GM12801 (cell line): ENCODE measurements at regions not wholly inside any gene's neighbourhood (a gene's known extent, or its start where the extent isn't known, plus 50 kb on each side); places are given as distances from the start of the nearest gene placed in this dataset.

Source experiments
- CTCF ChIP-seq: IDR thresholded peaks from one replicate; pipeline ENCODE4 v1.5.1; 2011; ENCODE audit warnings: control low read depth; ENCODE audit not compliant: insufficient read length; ENCODE audit errors: extremely low read depth

GRCh38 chr3:5645692-5646410 is 458.3 kb downstream of the EDEM1 start:
- TF ChIP-seq CTCF = no peak

- TF ChIP-seq CTCF = no peak
These were observed 462.8 kb downstream of the EDEM1 start for GRCh38 chr3:5650303-5650702.

- TF ChIP-seq CTCF = no peak
These were observed 463.8 kb downstream of the EDEM1 start for GRCh38 chr3:5651351-5651750.

GRCh38 chr3:5653426-5654143 is 466.1 kb downstream of the EDEM1 start:
- no peak for TF ChIP-seq CTCF

GRCh38 chr3:5657106-5657505 is 469.6 kb downstream of the EDEM1 start:
- TF ChIP-seq CTCF = no peak

- TF ChIP-seq CTCF = no peak
These were observed 476.1 kb downstream of the EDEM1 start for GRCh38 chr3:5663601-5664000.

GRCh38 chr3:5666455-5666854 is 478.9 kb downstream of the EDEM1 start:
- TF ChIP-seq CTCF = no peak
